ENCODE measurements at regions not wholly inside any gene's neighbourhood (a gene's known extent, or its start where the extent isn't known, plus 50 kb on each side); places are given as distances from the start of the nearest gene placed in this dataset.

DNA sequence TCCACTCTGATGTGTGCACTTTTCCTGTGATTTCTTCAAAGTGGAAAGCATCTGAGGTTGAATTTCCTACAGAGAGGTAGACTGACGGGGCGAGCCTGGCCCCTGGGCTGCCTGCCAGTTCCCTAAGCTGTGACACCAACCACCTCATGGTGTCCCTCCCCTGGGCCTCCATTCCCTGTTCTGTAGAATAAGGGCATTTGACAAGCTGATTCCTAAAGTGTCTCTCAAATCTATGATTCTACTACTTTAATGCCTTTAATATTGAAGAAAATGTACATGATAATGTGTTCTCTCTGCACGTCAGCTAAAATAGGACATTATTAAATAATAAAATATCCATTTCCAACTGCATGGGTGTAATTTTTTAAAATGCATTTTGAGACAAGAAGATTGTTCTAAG is 105.1 kb downstream of the SEC61G start:
- Histone ChIP-seq H3K4me1 (ENCODE audit: insufficient read depth) (no peaks in the 10 kb centered on the region), H3K27ac (no peak overlapping the region), H3K4me3 (no peak overlapping the region), H3K27me3 (no peaks in the 10 kb centered on the region), H3K9me3 (no peaks in the 10 kb centered on the region), H3K36me3 (no peaks in the 10 kb centered on the region)
- intact Hi-C loops (cut with DNase I) = no loop called here
- TF ChIP-seq, protein P1, sequence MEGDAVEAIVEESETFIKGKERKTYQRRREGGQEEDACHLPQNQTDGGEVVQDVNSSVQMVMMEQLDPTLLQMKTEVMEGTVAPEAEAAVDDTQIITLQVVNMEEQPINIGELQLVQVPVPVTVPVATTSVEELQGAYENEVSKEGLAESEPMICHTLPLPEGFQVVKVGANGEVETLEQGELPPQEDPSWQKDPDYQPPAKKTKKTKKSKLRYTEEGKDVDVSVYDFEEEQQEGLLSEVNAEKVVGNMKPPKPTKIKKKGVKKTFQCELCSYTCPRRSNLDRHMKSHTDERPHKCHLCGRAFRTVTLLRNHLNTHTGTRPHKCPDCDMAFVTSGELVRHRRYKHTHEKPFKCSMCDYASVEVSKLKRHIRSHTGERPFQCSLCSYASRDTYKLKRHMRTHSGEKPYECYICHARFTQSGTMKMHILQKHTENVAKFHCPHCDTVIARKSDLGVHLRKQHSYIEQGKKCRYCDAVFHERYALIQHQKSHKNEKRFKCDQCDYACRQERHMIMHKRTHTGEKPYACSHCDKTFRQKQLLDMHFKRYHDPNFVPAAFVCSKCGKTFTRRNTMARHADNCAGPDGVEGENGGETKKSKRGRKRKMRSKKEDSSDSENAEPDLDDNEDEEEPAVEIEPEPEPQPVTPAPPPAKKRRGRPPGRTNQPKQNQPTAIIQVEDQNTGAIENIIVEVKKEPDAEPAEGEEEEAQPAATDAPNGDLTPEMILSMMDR (IDR thresholded peaks at IDR 0.05) = no peak
- TF ChIP-seq POLR2A (IDR thresholded peaks at IDR 0.05) = no peak
- no peak for TF ChIP-seq EP300 (IDR thresholded peaks at IDR 0.05)
- no peak for DNase-seq
- 51 to 58% (median 56%) methylated on average over 3 of the region's 3 CpGs for whole genome bisulfite sequencing, 3 donors

DNA sequence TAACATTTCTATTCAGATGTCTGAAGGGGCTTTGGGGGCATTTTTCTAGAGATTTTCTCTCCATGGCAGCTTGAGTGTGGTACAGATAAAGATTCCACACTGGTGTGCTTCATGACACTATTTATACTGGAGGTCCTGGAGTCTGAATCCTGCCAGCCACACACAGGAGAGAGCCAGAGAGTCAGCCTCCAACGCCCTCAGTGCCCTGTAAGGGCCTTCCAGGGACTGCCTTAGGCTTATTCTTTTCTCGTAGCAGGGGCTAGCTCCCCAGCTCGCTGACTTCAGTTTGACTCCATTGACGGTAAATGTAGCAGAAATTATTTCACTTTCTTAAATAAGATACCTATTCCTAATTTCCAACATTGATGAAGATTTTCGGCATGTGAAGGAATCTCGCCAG is 100.9 kb downstream of the VSTM2A start:
- H3K27me3 ChIP-seq = no peaks in the 10 kb centered on the region
- intact Hi-C loops (cut with DNase I) = no loop called here
- DNase-seq = no peak
- no peaks in the 10 kb centered on the region for H3K36me3 ChIP-seq
- 65 to 77% (median 65%) methylated on average over 6 of the region's 6 CpGs for WGBS, 3 donors
- no peak overlapping the region for H3K27ac ChIP-seq
- H3K9me3 ChIP-seq = no peaks in the 10 kb centered on the region
- TF ChIP-seq EP300 (IDR thresholded peaks at IDR 0.05) = no peak
- no peak for TF ChIP-seq POLR2A (IDR thresholded peaks at IDR 0.05)
- TF ChIP-seq, protein P1 (IDR thresholded peaks at IDR 0.05) = no peak
- no peak overlapping the region for H3K4me3 ChIP-seq
- H3K4me1 ChIP-seq (ENCODE audit: insufficient read depth) = no peaks in the 10 kb centered on the region

DNA sequence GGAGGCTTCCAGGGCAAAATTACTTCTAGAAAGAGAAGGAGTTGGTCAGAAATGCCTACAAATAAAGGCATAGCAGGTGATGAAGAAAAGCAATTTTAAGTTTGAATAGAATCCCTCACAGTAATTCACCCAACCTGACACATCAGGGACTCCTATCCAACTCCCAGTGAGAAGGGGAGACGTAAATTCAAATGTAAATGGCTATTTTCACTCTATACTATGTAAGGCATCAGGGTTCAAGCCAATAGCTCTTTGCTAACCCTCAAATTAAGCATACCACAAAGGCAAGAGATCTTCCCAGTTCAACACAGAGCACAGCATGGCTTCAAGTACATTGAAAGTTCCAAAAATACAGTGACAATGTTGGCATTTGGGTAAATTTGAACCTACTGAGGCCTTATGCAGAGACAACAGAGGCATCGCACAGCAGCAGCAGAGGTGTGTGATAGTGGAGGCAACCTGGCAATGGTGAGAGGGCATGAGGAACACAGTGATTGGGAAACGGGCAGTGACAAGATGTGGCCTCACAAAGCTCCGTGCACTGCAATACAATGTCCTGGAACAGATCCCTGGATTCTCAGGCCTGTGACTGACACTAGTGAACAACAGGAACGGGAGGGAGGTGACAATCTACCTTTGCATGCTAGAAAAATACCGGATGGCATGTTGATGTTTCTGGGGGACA is 95.7 kb downstream of the VSTM2A start:
- H3K4me1 ChIP-seq (ENCODE audit: insufficient read depth) = no peaks in the 10 kb centered on the region
- 61 to 72% (median 70%) methylated on average over 6 of the region's 6 CpGs for WGBS, 3 donors
- no peaks in the 10 kb centered on the region for H3K36me3 ChIP-seq
- no peak overlapping the region for H3K27ac ChIP-seq
- no peaks in the 10 kb centered on the region for H3K9me3 ChIP-seq
- TF ChIP-seq, protein P1 (IDR thresholded peaks at IDR 0.05) = no peak
- no peak for TF ChIP-seq EP300 (IDR thresholded peaks at IDR 0.05)
- no peak for TF ChIP-seq POLR2A (IDR thresholded peaks at IDR 0.05)
- intact Hi-C loops (cut with DNase I) = no loop called here
- H3K27me3 ChIP-seq = no peaks in the 10 kb centered on the region
- DNase-seq = no peak
- no peak overlapping the region for H3K4me3 ChIP-seq

DNA sequence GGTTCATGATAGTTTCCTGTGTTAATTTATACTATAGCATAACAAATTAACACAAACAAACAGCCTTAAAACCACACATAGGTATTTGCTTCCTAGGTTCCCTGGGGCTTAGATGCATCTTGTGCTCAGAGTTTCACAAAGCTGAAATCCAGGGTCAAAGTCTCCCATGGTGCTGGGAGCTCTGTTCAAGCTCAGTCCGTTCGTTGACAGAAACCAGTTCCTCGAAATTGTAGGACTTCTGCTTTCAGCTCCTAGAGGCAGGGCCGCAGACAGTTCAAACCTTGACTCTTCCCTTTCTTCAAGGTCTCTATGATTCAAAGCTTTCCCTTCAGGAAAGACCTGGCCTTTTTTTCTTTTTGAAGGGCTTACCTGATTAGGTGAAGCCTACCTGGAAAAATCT is 90.5 kb downstream of the VSTM2A start:
- H3K27me3 ChIP-seq = no peaks in the 10 kb centered on the region
- H3K4me3 ChIP-seq = no peak overlapping the region
- WGBS, 3 donors = 50 to 61% (median 53%) methylated on average over 4 of the region's 4 CpGs
- no peaks in the 10 kb centered on the region for H3K9me3 ChIP-seq
- no peaks in the 10 kb centered on the region for H3K4me1 ChIP-seq (ENCODE audit: insufficient read depth)
- no peak for DNase-seq
- intact Hi-C loops (cut with DNase I) = no loop called here
- no peak overlapping the region for H3K27ac ChIP-seq
- no peaks in the 10 kb centered on the region for H3K36me3 ChIP-seq
- no peak for TF ChIP-seq POLR2A (IDR thresholded peaks at IDR 0.05)
- no peak for TF ChIP-seq EP300 (IDR thresholded peaks at IDR 0.05)
- TF ChIP-seq, protein P1 (IDR thresholded peaks at IDR 0.05) = no peak

Data from ovary (tissue), 7 donors.